ENCODE measurements at regions not wholly inside any gene's neighbourhood (a gene's known extent, or its start where the extent isn't known, plus 50 kb on each side); places are given as distances from the start of the nearest gene placed in this dataset.

- no peak for TF ChIP-seq POLR2AphosphoS5 (IDR thresholded peaks at IDR 0.05)
- no peak for TF ChIP-seq CTCF (IDR thresholded peaks at IDR 0.05)
- TF ChIP-seq EP300 (IDR thresholded peaks at IDR 0.05; ENCODE audit: low read depth) = no peak
- no peak for TF ChIP-seq POLR2A (IDR thresholded peaks at IDR 0.05)
Measured at GRCh38 chr9:101796044-101796443, 57.6 kb upstream of the GRIN3A start.

Data from transverse colon (tissue), 4 donors.